Type B pancreatic cell (in vitro differentiated cells): ENCODE measurements at regions not wholly inside any gene's neighbourhood (a gene's known extent, or its start where the extent isn't known, plus 50 kb on each side); places are given as distances from the start of the nearest gene placed in this dataset.

Experiments used
- DNase-seq: peaks from one replicate; pipeline ENCODE4 v3.0.0; 2021; ENCODE audit warnings: mixed read lengths; ENCODE audit not compliant: unreplicated experiment; ENCODE audit errors: extremely low spot score
- H3K27ac Mint-ChIP-seq: 2 replicates; pipeline ENCODE4 v1.8.0; 2021; ENCODE audit warnings: mild to moderate bottlenecking, mixed read lengths
- H3K27me3 Mint-ChIP-seq: 2 replicates; pipeline ENCODE4 v1.8.0; 2021; ENCODE audit warnings: mixed read lengths
- H3K36me3 Mint-ChIP-seq: 2 replicates; pipeline ENCODE4 v1.8.0; 2021; ENCODE audit warnings: mixed read lengths
- H3K4me1 Mint-ChIP-seq: one replicate; pipeline ENCODE4 v1.8.0; 2021; ENCODE audit warnings: mixed read lengths; ENCODE audit not compliant: unreplicated experiment
- H3K4me3 Mint-ChIP-seq: 2 replicates; pipeline ENCODE4 v1.8.0; 2021; ENCODE audit warnings: mild to moderate bottlenecking, mixed read lengths
- H3K9me3 Mint-ChIP-seq: 2 replicates; pipeline ENCODE4 v1.8.0; 2021; ENCODE audit warnings: mixed read lengths
- CTCF ChIP-seq: fragments of 200-600 bp; sonication (generic); conservative IDR thresholded peaks from 2 replicates; pipeline ENCODE4 v1.5.0; 2021; ENCODE audit warnings: antibody characterized with exemption, mild to moderate bottlenecking

GRCh38 chr6:19632230-19632629 is 204.9 kb upstream of the ID4 start:
- H3K4me3 Mint-ChIP-seq: no peak overlapping the region
- no peaks in the 10 kb centered on the region for H3K9me3 Mint-ChIP-seq
- no peaks in the 10 kb centered on the region for H3K4me1 Mint-ChIP-seq
- no peak for TF ChIP-seq CTCF
- no peaks in the 10 kb centered on the region for H3K36me3 Mint-ChIP-seq
- H3K27me3 Mint-ChIP-seq: no peaks in the 10 kb centered on the region
- DNase-seq: no peak
- H3K27ac Mint-ChIP-seq: no peak overlapping the region

GRCh38 chr6:19632786-19633185 is 204.4 kb upstream of the ID4 start:
- H3K36me3 Mint-ChIP-seq: no peaks in the 10 kb centered on the region
- H3K4me3 Mint-ChIP-seq: no peak overlapping the region
- no peak for TF ChIP-seq CTCF
- no peak for DNase-seq
- no peak overlapping the region for H3K27ac Mint-ChIP-seq
- no peaks in the 10 kb centered on the region for H3K27me3 Mint-ChIP-seq
- H3K4me1 Mint-ChIP-seq: no peaks in the 10 kb centered on the region
- H3K9me3 Mint-ChIP-seq: no peaks in the 10 kb centered on the region

GRCh38 chr6:19635728-19636127 is 201.4 kb upstream of the ID4 start:
- no peaks in the 10 kb centered on the region for H3K4me1 Mint-ChIP-seq
- peaks cover 4% of the 10 kb centered on the region for H3K36me3 Mint-ChIP-seq
- no peak overlapping the region for H3K27ac Mint-ChIP-seq
- TF ChIP-seq CTCF: no peak
- DNase-seq: no peak
- H3K27me3 Mint-ChIP-seq: no peaks in the 10 kb centered on the region
- no peaks in the 10 kb centered on the region for H3K9me3 Mint-ChIP-seq
- no peak overlapping the region for H3K4me3 Mint-ChIP-seq

- no peak for TF ChIP-seq CTCF
- no peak overlapping the region for H3K4me3 Mint-ChIP-seq
- no peaks in the 10 kb centered on the region for H3K9me3 Mint-ChIP-seq
Observed at GRCh38 chr6:19637010-19637409, 200.2 kb upstream of the ID4 start.

GRCh38 chr6:19638931-19639330 is 198.2 kb upstream of the ID4 start:
- no peak overlapping the region for H3K27ac Mint-ChIP-seq
- H3K36me3 Mint-ChIP-seq: peaks cover 4% of the 10 kb centered on the region
- DNase-seq: no peak
- H3K9me3 Mint-ChIP-seq: no peaks in the 10 kb centered on the region
- no peaks in the 10 kb centered on the region for H3K4me1 Mint-ChIP-seq
- TF ChIP-seq CTCF: no peak
- no peak overlapping the region for H3K4me3 Mint-ChIP-seq
- H3K27me3 Mint-ChIP-seq: no peaks in the 10 kb centered on the region

More at GRCh38 chr6:19637010-19637409, 200.2 kb upstream of the ID4 start:
- H3K36me3 Mint-ChIP-seq: peaks cover 4% of the 10 kb centered on the region
- no peaks in the 10 kb centered on the region for H3K27me3 Mint-ChIP-seq
- no peak for DNase-seq
- H3K4me1 Mint-ChIP-seq: no peaks in the 10 kb centered on the region
- no peak overlapping the region for H3K27ac Mint-ChIP-seq

- H3K4me3 Mint-ChIP-seq: no peak overlapping the region
- no peaks in the 10 kb centered on the region for H3K9me3 Mint-ChIP-seq
- H3K36me3 Mint-ChIP-seq: peaks cover 4% of the 10 kb centered on the region
- TF ChIP-seq CTCF: no peak
- DNase-seq: no peak
- no peak overlapping the region for H3K27ac Mint-ChIP-seq
- H3K4me1 Mint-ChIP-seq: no peaks in the 10 kb centered on the region
- no peaks in the 10 kb centered on the region for H3K27me3 Mint-ChIP-seq
Observed at GRCh38 chr6:19643287-19643686, 193.9 kb upstream of the ID4 start.
